Islet precursor cell (in vitro differentiated cells): ENCODE measurements at regions not wholly inside any gene's neighbourhood (a gene's known extent, or its start where the extent isn't known, plus 50 kb on each side); places are given as distances from the start of the nearest gene placed in this dataset.
A peak's percentile ranks its signal among the peaks of the same experiment; 100 is the strongest.
"Not testable (repeated sequence)": the region's sequence is repeated elsewhere in the genome, so short reads cannot be mapped to it uniquely, and the experiment has no call there.

Source experiments
- DNase-seq: peaks from one replicate; pipeline ENCODE4 v3.0.0-alpha.2; 2018

DNA sequence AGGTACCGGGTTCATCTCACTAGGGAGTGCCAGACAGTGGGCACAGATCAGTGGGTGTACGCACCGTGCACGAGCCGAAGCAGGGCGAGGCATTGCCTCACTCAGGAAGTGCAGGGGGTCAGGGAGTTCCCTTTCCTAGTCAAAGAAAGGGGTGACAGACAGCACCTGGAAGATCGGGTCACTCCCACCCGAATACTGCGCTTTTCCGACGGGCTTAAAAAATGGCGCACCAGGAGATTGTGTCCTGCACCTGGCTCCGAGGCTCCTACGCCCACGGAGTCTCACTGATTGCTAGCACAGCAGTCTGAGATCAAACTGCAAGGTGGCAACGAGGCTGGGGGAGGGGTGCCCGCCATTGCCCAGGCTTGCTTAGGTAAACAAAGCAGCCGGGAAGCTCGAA lies 1188.5 kb downstream of the FAM133A start:
- not testable (repeated sequence) for DNase-seq

DNA sequence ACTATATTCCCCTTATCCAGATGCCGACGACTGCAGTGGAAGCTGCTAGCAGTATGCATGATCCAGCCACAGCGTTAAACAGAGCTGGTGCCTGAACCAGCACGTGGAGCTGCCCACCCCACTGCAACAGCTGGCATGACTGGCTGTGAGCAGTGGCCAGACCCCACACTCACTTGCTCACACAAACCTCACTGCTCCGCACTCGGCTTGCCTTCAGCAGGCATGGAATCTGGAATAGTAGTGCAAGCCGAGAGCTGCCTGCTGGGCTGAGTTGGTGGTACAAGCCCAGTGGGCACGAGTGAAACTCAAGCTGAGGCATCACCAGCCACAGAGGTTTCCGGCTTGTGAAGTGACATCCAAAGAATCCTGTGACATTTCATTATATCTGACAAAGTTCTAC lies 1197.6 kb downstream of the FAM133A start:
- no peak for DNase-seq

DNA sequence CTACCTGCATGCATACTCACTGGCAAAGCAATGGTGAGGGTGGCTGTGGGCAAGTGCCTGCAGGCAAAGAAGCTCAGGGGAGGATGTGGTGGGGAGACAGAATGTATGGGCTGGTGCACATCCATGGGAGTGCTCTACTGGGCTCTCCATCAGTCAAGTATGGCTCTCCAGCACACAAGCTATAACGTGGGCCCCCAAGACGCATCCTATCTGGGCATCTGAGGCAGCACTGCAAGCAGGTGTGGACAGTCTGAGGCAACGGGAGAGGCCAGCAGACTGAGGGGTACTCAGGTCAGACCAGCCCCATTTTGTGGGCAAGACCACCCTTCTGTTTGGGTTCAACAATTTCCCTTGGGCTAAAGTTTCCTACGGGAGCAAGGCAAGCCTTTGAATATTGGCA lies 1227.8 kb downstream of the FAM133A start:
- DNase-seq, result no peak

DNA sequence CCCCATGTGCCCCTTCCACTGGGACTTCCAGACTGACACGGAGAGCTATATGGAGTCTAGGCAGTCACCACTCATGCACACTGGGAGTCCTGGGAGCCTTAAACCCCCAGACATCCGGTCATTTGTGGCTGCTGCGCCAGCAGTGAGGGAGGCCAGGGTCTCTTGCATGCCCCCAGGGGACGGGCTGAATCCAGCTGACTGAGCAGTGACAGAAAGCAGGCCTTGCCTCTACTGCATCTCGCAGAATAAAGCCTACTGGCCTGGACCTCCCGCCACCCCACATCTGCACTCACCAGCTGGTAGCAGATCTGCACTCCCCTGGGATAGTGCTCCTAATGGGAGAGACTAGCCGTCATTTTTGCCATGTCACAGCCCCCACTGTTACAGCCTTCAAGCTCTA lies 1234.2 kb downstream of the FAM133A start:
- peak; percentile 95 for DNase-seq

DNA sequence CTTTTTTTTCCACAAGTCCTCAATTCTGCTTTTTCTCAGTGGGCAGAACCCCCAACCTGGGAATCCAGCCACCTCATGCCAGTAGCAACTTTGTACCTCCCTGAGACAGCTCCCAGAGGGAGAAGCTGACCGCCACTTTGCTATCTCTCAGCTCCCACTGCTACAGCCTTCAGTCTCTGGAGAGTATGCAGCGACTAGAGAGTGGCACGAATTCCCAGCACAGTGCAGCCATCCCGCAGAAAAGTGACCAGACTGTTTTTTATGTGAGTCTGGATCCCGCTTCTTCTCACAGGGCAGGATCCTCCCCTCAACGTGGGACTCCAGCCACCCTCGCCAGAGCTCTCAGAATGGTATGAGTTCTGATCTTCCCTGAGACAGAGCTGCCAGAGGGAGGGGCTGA lies 1234.6 kb downstream of the FAM133A start:
- DNase-seq, result no peak

DNA sequence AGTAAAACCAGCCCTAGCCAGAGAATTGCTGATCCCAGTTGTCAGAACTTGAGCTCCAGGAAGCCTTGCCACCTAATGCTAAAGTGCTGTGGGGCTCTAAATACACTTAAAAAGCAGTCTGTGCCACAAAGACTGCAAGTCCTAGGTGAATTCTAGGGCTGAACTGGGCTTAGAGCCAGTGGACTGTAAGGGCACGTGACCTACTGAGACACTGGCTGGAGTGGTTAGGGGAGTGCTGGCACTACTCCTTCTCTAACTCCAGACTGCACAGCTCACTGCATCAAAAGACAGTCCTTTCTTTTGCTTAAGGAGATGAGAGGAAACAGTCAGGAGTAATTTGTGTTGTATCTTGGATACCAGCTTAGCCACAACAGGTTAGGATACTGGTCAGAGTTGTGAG lies 1240.2 kb downstream of the FAM133A start:
- DNase-seq, result no peak

DNA sequence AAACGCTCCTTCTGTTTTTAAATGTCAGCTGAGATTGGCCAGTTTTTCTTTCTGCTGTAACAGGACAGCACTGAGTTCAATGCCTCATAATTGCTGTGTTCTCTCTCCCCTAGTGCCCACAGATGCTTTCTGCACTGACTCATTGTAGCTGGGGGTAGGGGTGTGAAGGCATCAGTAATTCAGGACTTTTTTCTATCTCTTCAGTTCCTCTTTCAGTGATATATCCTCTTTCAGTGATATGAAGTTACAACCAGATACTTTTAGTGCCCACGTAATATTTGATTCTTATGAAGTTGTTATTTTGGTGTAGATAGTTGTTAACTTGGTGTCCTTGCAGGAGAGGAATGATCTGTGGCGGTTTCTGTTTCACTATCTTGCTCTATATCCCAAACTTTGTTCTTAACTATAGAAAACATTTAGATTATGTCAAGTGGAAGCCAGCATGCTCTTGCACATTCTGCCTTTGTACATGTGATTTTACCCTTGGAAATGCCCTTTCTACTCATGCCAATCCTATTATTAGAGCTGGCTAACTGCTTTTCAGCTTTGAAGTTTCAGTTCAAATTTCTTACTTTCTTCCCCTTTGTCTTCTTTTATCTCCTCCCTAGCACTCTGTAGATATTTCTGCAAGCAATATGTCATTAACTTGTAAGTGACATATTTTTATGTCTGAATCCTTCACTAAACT lies 1258.4 kb downstream of the FAM133A start:
- DNase-seq, result peak; percentile 66

DNA sequence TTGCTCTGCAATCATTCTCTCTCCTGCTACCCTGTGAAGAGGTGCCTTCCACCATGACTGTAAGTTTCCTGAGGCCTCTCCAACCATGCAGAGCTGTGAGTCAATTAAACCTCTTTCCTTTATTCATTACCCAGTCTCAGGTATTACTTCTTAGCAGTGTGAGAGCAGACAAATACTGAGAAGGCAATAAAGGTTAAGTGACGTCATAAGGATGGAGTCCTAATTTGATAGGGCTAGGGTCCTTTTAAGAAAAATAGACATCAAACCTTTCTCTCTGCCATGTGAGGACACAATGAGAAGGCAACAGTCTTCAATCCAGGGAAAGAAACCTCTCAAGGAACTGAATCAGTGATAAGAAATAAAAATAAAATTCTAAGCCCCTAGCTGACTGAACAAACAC lies 1262.7 kb downstream of the FAM133A start:
- DNase-seq, result no peak

DNA sequence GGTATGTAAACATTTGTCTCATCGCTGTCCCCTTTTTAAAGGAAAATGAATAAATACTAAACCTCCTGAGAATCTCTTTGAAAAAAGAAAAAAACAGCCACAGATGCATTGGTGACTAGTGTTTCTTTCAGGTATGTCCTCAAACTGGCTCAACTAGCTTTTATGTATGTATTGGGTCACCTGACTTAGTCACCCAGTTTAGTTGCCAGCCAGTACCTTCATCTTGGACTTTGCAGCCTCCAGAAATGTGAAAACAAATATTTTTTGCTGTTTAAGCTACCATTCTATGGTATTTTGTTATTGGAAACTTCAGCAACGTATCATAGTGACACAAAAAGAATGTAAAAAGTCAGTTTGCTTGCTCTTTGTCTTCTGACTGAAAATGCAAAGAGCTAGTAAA lies 1263.5 kb downstream of the FAM133A start:
- no peak for DNase-seq

DNA sequence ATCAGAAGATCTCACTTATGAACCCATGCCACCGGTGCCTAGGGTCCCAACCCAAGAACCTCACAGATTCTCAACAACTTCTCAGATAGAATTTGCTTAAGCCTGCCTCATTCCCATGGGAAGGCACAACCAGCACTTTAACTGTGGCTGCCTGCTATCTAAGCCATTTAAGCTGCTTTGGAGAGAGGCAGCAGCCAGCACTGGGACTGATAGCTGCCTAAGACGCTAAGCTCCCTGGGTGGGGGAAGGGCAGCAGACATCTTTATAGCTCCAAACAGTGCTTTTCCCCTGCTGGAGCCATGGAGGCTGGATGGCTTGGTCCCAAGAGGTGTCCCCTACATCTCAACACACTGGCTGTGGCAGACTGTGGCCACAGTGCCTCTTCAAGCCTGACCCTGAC lies 1268.6 kb downstream of the FAM133A start:
- DNase-seq, result no peak

DNA sequence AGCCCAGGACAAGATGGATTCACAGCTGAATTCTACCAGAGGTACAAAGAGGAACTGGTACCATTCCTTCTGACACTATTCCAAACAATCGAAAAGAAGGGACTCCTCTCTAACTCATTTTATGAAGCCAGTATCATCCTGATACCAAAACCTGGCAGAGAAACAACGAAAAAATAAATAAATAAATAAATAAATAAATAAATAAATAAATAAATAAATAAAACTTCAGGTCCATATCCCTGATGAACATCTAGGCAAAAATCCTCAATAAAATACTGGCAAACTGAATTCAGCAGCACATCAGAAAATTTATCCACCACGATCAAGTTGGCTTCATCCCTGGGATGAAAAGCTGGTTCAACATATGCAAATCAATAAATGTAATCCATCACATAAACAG lies 1272.1 kb downstream of the FAM133A start:
- not testable (repeated sequence) for DNase-seq

DNA sequence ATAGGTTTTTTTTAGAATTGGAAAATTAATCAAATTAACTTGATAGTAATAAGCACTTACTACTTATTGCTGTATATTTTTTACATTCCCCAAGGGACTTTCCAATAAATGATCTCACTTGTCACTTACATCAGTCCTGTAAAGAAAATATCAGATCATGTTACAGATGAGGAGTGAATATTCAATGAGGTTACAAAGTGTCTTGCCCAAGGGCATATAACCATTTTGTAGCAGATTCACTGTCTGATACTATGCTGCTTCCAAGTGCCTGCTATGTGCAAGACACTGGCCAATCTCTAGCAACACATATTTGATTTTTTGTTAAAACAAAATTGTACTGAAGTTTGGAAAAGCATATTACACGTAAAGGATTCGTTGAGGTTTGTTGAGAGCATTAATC lies 1287.7 kb downstream of the FAM133A start:
- no peak for DNase-seq

DNA sequence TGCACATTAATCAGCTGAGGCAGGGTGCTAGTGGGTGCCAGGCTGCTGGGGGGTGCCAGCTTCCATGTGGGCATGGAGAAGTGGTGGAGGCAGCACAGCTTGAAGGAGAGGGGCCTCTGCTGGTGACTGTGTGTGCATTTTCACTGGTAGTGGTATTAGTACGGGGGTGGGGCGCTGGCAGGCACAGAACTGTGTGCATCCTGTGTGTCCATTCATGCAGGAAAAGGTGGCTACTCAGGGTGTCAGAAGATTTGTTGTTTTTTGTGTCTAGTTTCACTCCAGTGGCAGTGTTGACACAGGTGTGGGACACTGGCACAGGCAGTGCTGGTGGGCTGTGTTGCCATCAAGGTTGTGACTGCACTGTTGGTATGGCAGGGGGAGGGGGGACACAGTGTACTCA lies 1303.6 kb downstream of the FAM133A start:
- no peak for DNase-seq

DNA sequence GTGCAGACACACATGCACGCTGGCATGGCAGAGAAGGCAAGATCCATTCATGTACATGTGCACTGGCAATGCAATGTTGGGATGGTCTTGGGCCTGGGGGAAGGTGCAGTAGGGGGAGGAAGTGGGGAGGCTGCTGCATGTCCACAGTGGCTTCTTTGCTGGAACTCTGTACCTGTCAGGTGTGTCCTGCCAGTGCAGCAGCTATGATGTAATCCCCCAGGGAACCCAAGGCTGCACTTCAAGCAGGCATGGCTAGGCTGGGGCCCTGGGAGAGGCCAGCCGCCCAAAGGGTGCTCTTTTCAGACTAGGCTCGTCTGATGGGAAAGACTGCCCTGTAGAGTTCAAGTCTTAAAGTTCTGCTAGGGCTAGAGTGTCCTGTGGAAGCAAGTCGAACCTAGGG lies 1304.0 kb downstream of the FAM133A start:
- DNase-seq, result no peak
